Fibroblast of villous mesenchyme (primary cell): ENCODE measurements at regions not wholly inside any gene's neighbourhood (a gene's known extent, or its start where the extent isn't known, plus 50 kb on each side); places are given as distances from the start of the nearest gene placed in this dataset.

Source experiments
- DNase-seq: peaks from one replicate; pipeline ENCODE4 v3.0.0-alpha.2; 2010; ENCODE audit warnings: low read depth
- H3K4me3 ChIP-seq: 2 replicates; pipeline ENCODE4 v1.5.1; 2011; ENCODE audit warnings: low read depth, mild to moderate bottlenecking, low read length
- CTCF ChIP-seq: IDR thresholded peaks from 2 replicates; pipeline ENCODE4 v1.5.1; 2012; ENCODE audit warnings: low read depth, mild to moderate bottlenecking, low read length; ENCODE audit not compliant: insufficient read depth

- DNase-seq: no peak
- no peak overlapping the region for H3K4me3 ChIP-seq
- TF ChIP-seq CTCF: no peak
Measured at GRCh38 chr15:62773369-62774165, 269.0 kb upstream of the TPM1 start.

GRCh38 chr15:62775932-62776331 lies 266.6 kb upstream of the TPM1 start:
- DNase-seq: no peak
- no peak for TF ChIP-seq CTCF
- no peak overlapping the region for H3K4me3 ChIP-seq

GRCh38 chr15:62777671-62778070 lies 264.9 kb upstream of the TPM1 start:
- DNase-seq: no peak
- H3K4me3 ChIP-seq: no peak overlapping the region
- TF ChIP-seq CTCF: no peak

GRCh38 chr15:62779036-62779770 lies 263.3 kb upstream of the TPM1 start:
- no peak for TF ChIP-seq CTCF
- no peak overlapping the region for H3K4me3 ChIP-seq
- peak; percentile 82 for DNase-seq

- no peak for TF ChIP-seq CTCF
- DNase-seq: no peak
- H3K4me3 ChIP-seq: no peak overlapping the region
Measured at GRCh38 chr15:62779899-62780298, 262.6 kb upstream of the TPM1 start.

- peak; percentile 62 for DNase-seq
- no peak for TF ChIP-seq CTCF
- no peak overlapping the region for H3K4me3 ChIP-seq
Measured at GRCh38 chr15:62781081-62781497, 261.5 kb upstream of the TPM1 start.
